ENCODE measurements at regions not wholly inside any gene's neighbourhood (a gene's known extent, or its start where the extent isn't known, plus 50 kb on each side); places are given as distances from the start of the nearest gene placed in this dataset.

DNA sequence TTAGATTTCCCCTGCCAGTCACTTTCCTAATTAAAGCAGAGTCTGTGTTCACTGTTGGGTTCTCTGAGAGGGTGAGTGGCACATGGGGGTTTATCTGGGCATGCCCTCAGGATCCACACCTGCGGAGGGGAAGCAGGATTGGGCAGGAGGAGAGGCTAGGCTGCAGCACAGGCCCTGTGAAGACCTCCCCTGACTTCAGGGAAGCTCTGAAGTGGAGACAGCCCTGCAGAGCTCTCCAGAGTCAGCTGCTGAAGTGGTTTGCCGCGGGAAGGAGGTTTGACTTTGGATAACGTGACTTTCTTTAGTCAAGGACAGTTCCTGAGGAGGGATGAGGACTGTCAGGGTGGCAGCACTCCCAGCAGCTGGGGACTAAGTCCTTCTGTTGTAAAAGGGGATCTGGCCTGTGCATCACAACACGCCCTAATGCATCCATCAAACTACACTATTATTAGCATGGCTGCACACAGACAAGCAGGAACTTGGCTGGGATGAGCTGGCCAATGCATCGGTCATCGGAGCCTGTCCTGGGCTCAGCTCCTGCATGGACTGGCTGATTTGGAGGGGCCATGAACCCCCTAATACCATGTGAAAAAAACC, 50.9 kb upstream of the LEP start:
- POLR2A ChIA-PET = no interaction called here
- H3K36me3 ChIP-seq (replicated peaks in 1 of 2; ENCODE audit: control insufficient read depth in 1 of 2, insufficient read depth in 2 of 2, low read length in 2 of 2) = no peaks in the 10 kb centered on the region

More for the DNA sequence above, 50.9 kb upstream of the LEP start:
- TF ChIP-seq HDAC2 (CRISPR knock-in tag; IDR thresholded peaks at IDR 0.05) = no peak
- no peak for TF ChIP-seq NFRKB (IDR thresholded peaks at IDR 0.05)
- no peak for TF ChIP-seq PHF5A (CRISPR knock-in tag; IDR thresholded peaks at IDR 0.05; ENCODE audit: low read depth, unreplicated experiment)
- no peak for TF ChIP-seq SOX13 (IDR thresholded peaks at IDR 0.05)
- TF ChIP-seq SOX13 (CRISPR knock-in tag; conservative IDR thresholded peaks at IDR 0.05 in 1 of 2, IDR thresholded peaks at IDR 0.05 in 1 of 2) = no peak
- no peak for TF ChIP-seq ZNF496 (CRISPR knock-in tag; IDR thresholded peaks at IDR 0.05; ENCODE audit: insufficient replicate concordance)
- TF ChIP-seq MTF1 (CRISPR knock-in tag; IDR thresholded peaks at IDR 0.05) = no peak
- TF ChIP-seq SUZ12 (IDR thresholded peaks at IDR 0.05; ENCODE audit: low read depth, low read length) = no peak
- no peak for TF ChIP-seq HMGXB3 (CRISPR knock-in tag; IDR thresholded peaks at IDR 0.05; ENCODE audit: borderline replicate concordance)
- TF ChIP-seq SAP130 (CRISPR knock-in tag; IDR thresholded peaks at IDR 0.05; ENCODE audit: low read depth) = no peak
- no peak for TF ChIP-seq BRD4 (CRISPR knock-in tag; IDR thresholded peaks at IDR 0.05)
- no peak for TF ChIP-seq ZNF142 (CRISPR knock-in tag; IDR thresholded peaks at IDR 0.05)
- TF ChIP-seq ATF7 (IDR thresholded peaks at IDR 0.05) = no peak
- TF ChIP-seq ATF7 (CRISPR knock-in tag; IDR thresholded peaks at IDR 0.05) = no peak
- ATAC-seq (no peak; the same call in 2 of the 3 replicates), DNase-seq (ENCODE audit: low spot score) (no peak), FAIRE-seq (no peak)
- peaks cover 6 to 38% of the 10 kb centered on the region in 2 experiments; a peak in 4 of 5 replicates for H3K27me3 ChIP-seq (ENCODE audit: control insufficient read depth in 1 of 2, insufficient read depth in 2 of 2, low read length in 2 of 2)
- BruUV-seq (replicated peaks) = no TSS peak
- intact Hi-C loops (cut with micrococcal nuclease; ENCODE audit: unreplicated experiment) = no loop called here
- H3K79me2 ChIP-seq (ENCODE audit: insufficient read depth, low read length) = no peaks in the 10 kb centered on the region
- peaks cover 11% of the 10 kb centered on the region; the same call in 1 of the 2 replicates for H3K9me3 ChIP-seq (ENCODE audit: low read length)
- H3K27ac ChIP-seq (ENCODE audit: extremely low read length, insufficient read depth, low read length) = no peak overlapping the region
- WGBS (ENCODE audit: low lambda C conversion rate) = 28% methylated on average over 6 of the region's 7 CpGs
- no peak overlapping the region for H3K9ac ChIP-seq (ENCODE audit: insufficient read depth, low read depth, low read length)
- H4K20me1 ChIP-seq (ENCODE audit: insufficient read depth, low read length) = no peaks in the 10 kb centered on the region
- CTCF ChIA-PET (ENCODE audit: low intra/inter-chr PET ratio, low total read pairs) = no interaction called here
- H3K4me2 ChIP-seq (ENCODE audit: low read depth, low read length) = no peak overlapping the region
- in situ Hi-C loops (cut with HindIII; ENCODE audit: extremely low pct_ligation_motif_present, low pct_unique_long_range_greater_than_20kb) = no loop called here
- no peak overlapping the region for H3K4me3 ChIP-seq (replicated peaks in 1 of 3; ENCODE audit: insufficient read depth in 1 of 3, low read depth in 2 of 3, low read length in 3 of 3)
- peaks cover 5% of the 10 kb centered on the region; the same call in 1 of the 2 replicates for H3K4me1 ChIP-seq (ENCODE audit: insufficient read depth, low read length)
- no peak overlapping the region for H2AFZ ChIP-seq (ENCODE audit: low read length)
